Mesendoderm (in vitro differentiated cells): ENCODE measurements at regions not wholly inside any gene's neighbourhood (a gene's known extent, or its start where the extent isn't known, plus 50 kb on each side); places are given as distances from the start of the nearest gene placed in this dataset.

Source experiments
- DNase-seq: peaks from one replicate; pipeline ENCODE4 v3.0.0; 2013
- H2AK5ac ChIP-seq: 2 replicates; pipeline ENCODE4 v1.6.1; 2013; ENCODE audit warnings: low read length, inconsistent platforms
- H2BK120ac ChIP-seq: 2 replicates; pipeline ENCODE4 v1.6.1; 2013; ENCODE audit warnings: low read depth, mild to moderate bottlenecking, low read length, moderate library complexity, mixed read lengths
- H2BK15ac ChIP-seq: replicated peaks from 2 replicates; pipeline ENCODE4 v1.6.1; 2013; ENCODE audit warnings: low read depth, mild to moderate bottlenecking, moderate library complexity
- H2BK5ac ChIP-seq: 2 replicates; pipeline ENCODE4 v1.6.1; 2013; ENCODE audit warnings: low read length, inconsistent platforms
- H3K18ac ChIP-seq: 2 replicates; pipeline ENCODE4 v1.6.1; 2013; ENCODE audit warnings: mild to moderate bottlenecking, low read length, mixed read lengths
- H3K23ac ChIP-seq: one replicate; pipeline ENCODE4 v1.6.1; 2013; ENCODE audit warnings: low read length
- H3K27ac ChIP-seq: 2 replicates; pipeline ENCODE4 v1.5.1; 2013; ENCODE audit warnings: low read depth, mild to moderate bottlenecking, inconsistent platforms, low read length, moderate library complexity
- H3K27me3 ChIP-seq: 2 replicates; pipeline ENCODE4 v1.6.1; 2013; ENCODE audit warnings: low read length, control low read depth, mild to moderate bottlenecking, inconsistent platforms; ENCODE audit not compliant: insufficient read depth, poor library complexity
- H3K36me3 ChIP-seq: 2 replicates; pipeline ENCODE4 v1.6.1; 2013; ENCODE audit warnings: low read length, inconsistent platforms; ENCODE audit not compliant: control insufficient read depth, insufficient read depth
- H3K4ac ChIP-seq: one replicate; pipeline ENCODE4 v1.6.1; 2013; ENCODE audit warnings: low read depth, mild to moderate bottlenecking, low read length, moderate library complexity
- H3K4me1 ChIP-seq: 2 replicates; pipeline ENCODE4 v1.6.1; 2013; ENCODE audit warnings: low read depth, low read length, inconsistent platforms; ENCODE audit not compliant: control insufficient read depth
- H3K4me2 ChIP-seq: 2 replicates; pipeline ENCODE4 v1.6.1; 2013; ENCODE audit warnings: low read length
- H3K4me3 ChIP-seq: 2 replicates; pipeline ENCODE4 v1.5.1; 2013; ENCODE audit warnings: mild to moderate bottlenecking, low read length
- H3K56ac ChIP-seq: one replicate; pipeline ENCODE4 v1.6.1; 2013; ENCODE audit warnings: low read length
- H3K79me1 ChIP-seq: 2 replicates; pipeline ENCODE4 v1.6.1; 2013; ENCODE audit warnings: low read length, inconsistent platforms
- H3K79me2 ChIP-seq: 2 replicates; pipeline ENCODE4 v1.6.1; 2013; ENCODE audit warnings: mild to moderate bottlenecking, low read length; ENCODE audit not compliant: control insufficient read depth, insufficient read depth
- H3K9ac ChIP-seq: 2 replicates; pipeline ENCODE4 v1.6.1; 2013; ENCODE audit warnings: low read length, inconsistent platforms
- H4K5ac ChIP-seq: one replicate; pipeline ENCODE4 v1.6.1; 2013; ENCODE audit warnings: low read length
- H4K8ac ChIP-seq: one replicate; pipeline ENCODE4 v1.6.1; 2013; ENCODE audit warnings: low read depth, mild to moderate bottlenecking, control low read depth, low read length, moderate library complexity
- WGBS: extraction: QIAGEN DNeasy Blood & Tissue Kit; methylation state at CpG from one replicate; pipeline ENCODE4 v1.1.7; 2013; ENCODE audit warnings: low lambda C conversion rate, missing lambda C conversion rate; ENCODE audit not compliant: insufficient coverage; ENCODE audit errors: extremely low coverage; 5-methylcytosine and 5-hydroxymethylcytosine counted together

DNA sequence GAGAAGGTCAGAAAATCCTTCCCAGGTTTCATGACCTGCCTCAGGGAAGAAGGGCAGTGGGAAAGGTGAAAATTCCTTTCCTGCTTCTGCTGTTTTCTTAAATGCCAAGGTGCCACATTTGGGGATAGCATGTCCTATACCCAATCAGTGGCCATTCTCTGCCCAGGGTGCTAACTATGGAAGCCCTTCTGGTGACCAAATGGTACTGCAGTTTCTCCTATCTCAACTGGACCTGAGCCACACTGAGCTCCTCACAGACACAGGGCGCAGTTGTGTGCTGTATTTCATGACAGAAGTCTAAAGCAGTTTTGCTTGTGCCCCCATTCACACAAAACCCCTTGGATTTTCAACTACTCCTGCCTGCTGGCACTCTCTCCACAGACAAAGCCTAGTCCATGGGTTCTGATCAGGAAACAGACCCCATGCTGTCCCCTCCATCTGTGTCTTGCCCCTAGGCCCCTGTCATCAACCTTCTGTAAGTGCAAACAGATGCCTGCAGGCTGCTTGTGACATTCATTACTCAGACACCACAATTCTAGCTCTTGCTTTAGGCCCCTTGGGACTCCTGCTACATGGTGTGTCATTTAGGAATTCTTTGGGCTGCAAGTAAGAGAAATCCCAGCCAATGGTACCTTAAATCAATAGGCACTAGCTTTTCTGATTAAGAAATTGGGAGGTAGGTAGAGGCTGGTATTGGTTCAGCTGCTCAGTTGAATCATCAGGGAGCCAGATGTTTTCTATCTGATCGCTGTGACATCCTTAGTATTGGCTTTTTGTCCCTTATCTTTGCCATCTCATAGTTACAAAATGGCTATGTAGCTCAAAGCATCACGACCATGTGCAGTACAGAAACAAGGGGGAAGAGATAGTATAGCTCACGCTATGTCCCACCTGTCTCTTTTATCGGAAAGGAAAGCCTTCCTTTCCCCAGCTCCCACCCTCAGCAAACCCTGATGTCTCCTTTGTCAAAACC lies 147.8 kb downstream of the CD83 start:
- H3K4ac ChIP-seq: no peak overlapping the region
- H3K27ac ChIP-seq: no peak overlapping the region
- H3K79me1 ChIP-seq: no peaks in the 10 kb centered on the region
- H3K4me1 ChIP-seq: no peaks in the 10 kb centered on the region
- H3K4me2 ChIP-seq: no peak overlapping the region
- no peak overlapping the region for H2BK5ac ChIP-seq
- no peak overlapping the region for H2BK15ac ChIP-seq
- no peak overlapping the region for H2AK5ac ChIP-seq
- peak; percentile 26 for DNase-seq
- H3K36me3 ChIP-seq: no peaks in the 10 kb centered on the region
- no peak overlapping the region for H3K4me3 ChIP-seq
- no peak overlapping the region for H3K9ac ChIP-seq
- no peak overlapping the region for H3K23ac ChIP-seq
- WGBS: no CpG with 5 or more reads among the region's 5 CpGs
- no peak overlapping the region for H3K56ac ChIP-seq
- no peak overlapping the region for H3K18ac ChIP-seq
- no peak overlapping the region for H4K5ac ChIP-seq
- no peaks in the 10 kb centered on the region for H3K79me2 ChIP-seq
- H3K27me3 ChIP-seq: no peaks in the 10 kb centered on the region
- H2BK120ac ChIP-seq: no peak overlapping the region
- H4K8ac ChIP-seq: no peak overlapping the region

DNA sequence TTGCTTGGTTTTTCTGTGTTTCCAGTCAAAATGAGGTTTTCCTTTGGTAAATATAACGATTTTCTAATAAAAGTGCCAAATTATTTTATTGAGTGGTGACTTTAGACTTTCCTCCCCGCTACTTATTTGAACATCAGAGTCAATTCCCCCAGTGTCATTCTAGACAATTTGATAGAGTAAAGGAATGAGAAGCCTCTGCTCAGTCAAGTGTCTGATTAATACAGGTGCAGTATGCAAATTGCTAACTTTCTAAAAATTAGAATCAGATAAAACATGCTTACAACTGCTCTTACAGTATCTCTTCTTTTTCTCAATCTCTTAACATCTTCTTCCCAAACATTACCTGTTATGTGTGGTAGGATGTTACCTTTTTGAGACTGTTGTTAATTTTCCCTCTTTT lies 148.7 kb downstream of the CD83 start:
- Histone ChIP-seq H3K4me1 (no peaks in the 10 kb centered on the region), H3K18ac (no peak overlapping the region), H2BK15ac (no peak overlapping the region), H3K4me2 (no peak overlapping the region), H2BK120ac (no peak overlapping the region), H3K23ac (no peak overlapping the region), H3K4ac (no peak overlapping the region), H3K27me3 (no peaks in the 10 kb centered on the region), H3K79me2 (no peaks in the 10 kb centered on the region), H3K56ac (no peak overlapping the region), H4K5ac (no peak overlapping the region), H3K27ac (no peak overlapping the region), H2AK5ac (no peak overlapping the region), H3K36me3 (no peaks in the 10 kb centered on the region), H3K9ac (no peak overlapping the region), H3K79me1 (no peaks in the 10 kb centered on the region), H4K8ac (no peak overlapping the region), H2BK5ac (no peak overlapping the region), H3K4me3 (no peak overlapping the region)
- WGBS: no CpG with 5 or more reads among the region's 2 CpGs
- DNase-seq: no peak

DNA sequence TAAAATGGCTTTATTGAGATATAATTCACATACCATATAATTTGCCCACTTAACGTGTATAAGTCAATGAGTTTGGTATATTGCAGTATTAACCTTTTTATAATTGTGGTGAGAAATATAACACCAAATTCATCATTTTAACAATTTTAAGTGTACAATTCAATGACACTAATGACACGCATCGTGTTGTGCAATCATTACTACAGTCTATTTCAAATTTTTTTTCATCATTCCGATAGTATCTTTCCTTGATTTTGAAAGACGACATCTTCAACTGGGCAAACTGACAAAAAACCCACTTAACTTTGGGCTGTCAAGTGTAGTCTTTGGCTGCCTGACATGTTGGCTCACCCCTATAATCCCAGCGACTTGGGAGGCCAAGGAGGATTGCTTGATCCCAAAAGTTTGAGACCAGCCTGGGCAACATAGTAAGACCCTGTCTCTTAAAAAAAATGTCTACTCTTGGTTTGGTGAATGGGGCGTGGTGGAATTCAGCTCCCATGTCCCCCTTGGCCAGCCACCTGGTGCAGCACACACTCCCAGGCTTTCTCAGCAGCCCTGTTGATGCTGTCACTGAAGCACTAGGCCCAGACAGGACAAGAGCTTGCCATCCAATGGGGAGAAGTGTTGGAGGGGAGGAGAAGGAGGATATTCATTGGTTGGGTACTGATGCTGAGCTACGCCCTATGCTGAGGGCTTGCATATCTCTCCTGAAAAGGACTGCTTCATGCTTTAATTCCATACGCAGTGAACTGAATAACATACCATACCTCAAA lies 150.5 kb downstream of the CD83 start:
- Histone ChIP-seq H2AK5ac (no peak overlapping the region), H2BK5ac (no peak overlapping the region), H3K9ac (no peak overlapping the region), H3K23ac (no peak overlapping the region), H3K79me1 (no peaks in the 10 kb centered on the region), H3K4ac (no peak overlapping the region), H3K56ac (no peak overlapping the region), H3K36me3 (no peaks in the 10 kb centered on the region), H3K27ac (no peak overlapping the region), H4K5ac (no peak overlapping the region), H2BK120ac (no peak overlapping the region), H3K79me2 (no peaks in the 10 kb centered on the region), H3K4me2 (no peak overlapping the region), H3K4me3 (no peak overlapping the region), H3K18ac (no peak overlapping the region), H3K4me1 (no peaks in the 10 kb centered on the region), H2BK15ac (no peak overlapping the region), H3K27me3 (no peaks in the 10 kb centered on the region), H4K8ac (no peak overlapping the region)
- no peak for DNase-seq
- WGBS: 100% methylated on average over 3 of the region's 9 CpGs

DNA sequence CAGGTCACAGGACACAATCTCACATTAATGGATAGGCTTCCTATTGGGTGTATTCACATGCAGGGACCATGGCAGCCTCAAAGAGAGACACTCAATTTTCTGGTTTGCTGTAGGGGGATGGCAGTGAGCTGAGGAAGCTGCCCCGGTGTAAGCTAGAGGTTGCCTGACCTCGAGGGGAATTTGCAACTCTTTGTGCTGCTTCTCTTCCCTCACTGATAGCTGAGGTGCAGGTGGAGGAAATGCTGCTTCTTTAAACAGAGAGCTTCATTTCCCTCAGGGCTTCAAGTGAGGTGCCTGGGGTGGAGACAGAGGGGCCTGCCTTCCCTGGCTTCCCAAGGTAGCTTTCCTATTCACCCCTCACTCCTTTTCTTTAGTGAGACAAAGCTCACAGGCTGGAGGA lies 151.9 kb downstream of the CD83 start:
- H2BK15ac ChIP-seq: no peak overlapping the region
- H4K8ac ChIP-seq: no peak overlapping the region
- no peak overlapping the region for H2BK5ac ChIP-seq
- H2BK120ac ChIP-seq: no peak overlapping the region
- no peak overlapping the region for H3K23ac ChIP-seq
- H3K4me3 ChIP-seq: no peak overlapping the region
- H3K27me3 ChIP-seq: no peaks in the 10 kb centered on the region
- no peak overlapping the region for H4K5ac ChIP-seq
- WGBS: no CpG with 5 or more reads among the region's 2 CpGs
- no peak overlapping the region for H2AK5ac ChIP-seq
- H3K9ac ChIP-seq: no peak overlapping the region
- DNase-seq: no peak
- no peaks in the 10 kb centered on the region for H3K79me1 ChIP-seq
- H3K4ac ChIP-seq: no peak overlapping the region
- H3K79me2 ChIP-seq: no peaks in the 10 kb centered on the region
- no peaks in the 10 kb centered on the region for H3K36me3 ChIP-seq
- no peak overlapping the region for H3K4me2 ChIP-seq
- no peak overlapping the region for H3K27ac ChIP-seq
- H3K56ac ChIP-seq: no peak overlapping the region
- H3K18ac ChIP-seq: no peak overlapping the region
- H3K4me1 ChIP-seq: no peaks in the 10 kb centered on the region

DNA sequence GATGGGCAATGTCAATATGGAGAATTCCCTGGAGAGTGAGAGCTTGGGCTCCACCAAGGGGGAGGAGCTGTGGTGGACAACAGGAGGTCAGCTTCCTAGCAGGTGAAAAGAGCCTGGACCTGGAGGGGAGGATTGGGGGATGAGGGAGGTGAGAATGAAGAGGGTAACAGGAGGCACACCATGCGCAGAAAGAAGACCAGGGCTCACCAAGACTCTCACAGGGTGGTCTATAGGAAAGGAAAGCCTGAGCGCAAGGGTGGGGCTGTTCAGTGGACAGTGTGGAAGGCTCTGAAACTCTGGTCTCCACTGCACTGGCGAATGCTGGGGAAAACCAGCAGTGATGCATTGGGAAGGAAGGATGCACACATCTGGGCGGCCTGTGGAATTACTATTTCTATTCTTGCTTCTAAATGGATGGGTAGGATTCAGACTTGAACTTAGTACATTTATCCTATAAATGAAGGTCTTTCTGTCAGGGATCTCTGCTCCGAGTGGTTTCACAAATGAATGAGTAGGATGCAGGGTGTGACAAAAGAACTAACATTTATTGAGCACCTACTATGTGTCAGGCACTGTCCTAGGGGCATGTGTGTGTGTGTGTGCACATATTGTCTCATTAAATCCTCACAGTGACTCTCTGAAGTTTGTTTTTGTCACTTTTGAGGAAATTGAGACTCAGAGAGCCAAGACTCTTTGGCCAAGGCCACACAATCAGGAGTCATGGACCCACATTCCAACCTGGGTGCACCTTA lies 152.7 kb downstream of the CD83 start:
- H3K4me2 ChIP-seq: no peak overlapping the region
- H3K23ac ChIP-seq: no peak overlapping the region
- H2BK120ac ChIP-seq: no peak overlapping the region
- no peak overlapping the region for H3K18ac ChIP-seq
- H3K4ac ChIP-seq: no peak overlapping the region
- no peaks in the 10 kb centered on the region for H3K27me3 ChIP-seq
- no peaks in the 10 kb centered on the region for H3K79me2 ChIP-seq
- H3K27ac ChIP-seq: no peak overlapping the region
- no peak overlapping the region for H2BK5ac ChIP-seq
- H4K5ac ChIP-seq: no peak overlapping the region
- no peak for DNase-seq
- no peaks in the 10 kb centered on the region for H3K4me1 ChIP-seq
- no peak overlapping the region for H2AK5ac ChIP-seq
- H3K4me3 ChIP-seq: no peak overlapping the region
- H3K56ac ChIP-seq: no peak overlapping the region
- H3K79me1 ChIP-seq: no peaks in the 10 kb centered on the region
- H3K36me3 ChIP-seq: no peaks in the 10 kb centered on the region
- H4K8ac ChIP-seq: no peak overlapping the region
- H2BK15ac ChIP-seq: no peak overlapping the region
- WGBS: no CpG with 5 or more reads among the region's 5 CpGs
- H3K9ac ChIP-seq: no peak overlapping the region
